Activated CD4-positive, alpha-beta T cell treated with anti-CD3 and anti-CD28 coated beads for 36 hours (primary cell): ENCODE measurements at regions not wholly inside any gene's neighbourhood (a gene's known extent, or its start where the extent isn't known, plus 50 kb on each side); places are given as distances from the start of the nearest gene placed in this dataset. TPM values are rescaled to one million over a fixed set of nuclear protein-coding genes. Genes with fewer than 3 reads are reported as not detected.
"Not testable (repeated sequence)": the region's sequence is repeated elsewhere in the genome, so short reads cannot be mapped to it uniquely, and the experiment has no call there.

Source experiments
- ATAC-seq: fragments of 200-7000 bp; cut with Tn5 transposase; one replicate; pipeline ENCODE4 v1.10.0; 2021; ENCODE audit warnings: mild to moderate bottlenecking, moderate library complexity
- CTCF ChIA-PET: fragments of 350-600 bp; sonication (Branson Sonifier 250); formaldehyde crosslinking; loops from one replicate; lab custom pipeline; 2021; ENCODE audit warnings: antibody characterized with exemption; lab: Charles Lee
- POLR2A ChIA-PET: fragments of 350-600 bp; sonication (Branson Sonifier 250); formaldehyde crosslinking; loops from one replicate; lab custom pipeline; 2021; ENCODE audit warnings: antibody characterized with exemption, inconsistent platforms; lab: Charles Lee
- DNase-seq: peaks from one replicate; pipeline ENCODE4 v3.0.0-alpha.2; 2020
- H3K27ac Mint-ChIP-seq: one replicate; pipeline ENCODE4 v1.8.0; 2021; ENCODE audit warnings: mixed read lengths
- H3K27me3 Mint-ChIP-seq: one replicate; pipeline ENCODE4 v1.8.0; 2021; ENCODE audit warnings: mixed read lengths
- H3K36me3 Mint-ChIP-seq: one replicate; pipeline ENCODE4 v1.8.0; 2021; ENCODE audit warnings: low read depth, mixed read lengths
- H3K4me1 Mint-ChIP-seq: one replicate; pipeline ENCODE4 v1.8.0; 2021; ENCODE audit warnings: mixed read lengths
- H3K4me3 Mint-ChIP-seq: one replicate; pipeline ENCODE4 v1.8.0; 2021; ENCODE audit warnings: mild to moderate bottlenecking, moderate library complexity, mixed read lengths
- H3K9me3 Mint-ChIP-seq: one replicate; pipeline ENCODE4 v1.8.0; 2021; ENCODE audit warnings: low read depth, mixed read lengths
- intact Hi-C, 2 experiments: fragments of 100-400 bp; cut with DNase I in 1 of 2; cut with micrococcal nuclease in 1 of 2; formaldehyde crosslinking; loops; one replicate each; pipeline versions ENCODE4 v1.14.2 to v1.15.1; 2022 to 2024; cut with DNase I, micrococcal nuclease
- microRNA-seq: library from miRNA; unstranded; fragments of <30 nt; microRNA quantifications from one replicate; pipeline ENCODE4 v1.2.0, GENCODE V29; 2021; ENCODE audit warnings: borderline replicate concordance

DNA sequence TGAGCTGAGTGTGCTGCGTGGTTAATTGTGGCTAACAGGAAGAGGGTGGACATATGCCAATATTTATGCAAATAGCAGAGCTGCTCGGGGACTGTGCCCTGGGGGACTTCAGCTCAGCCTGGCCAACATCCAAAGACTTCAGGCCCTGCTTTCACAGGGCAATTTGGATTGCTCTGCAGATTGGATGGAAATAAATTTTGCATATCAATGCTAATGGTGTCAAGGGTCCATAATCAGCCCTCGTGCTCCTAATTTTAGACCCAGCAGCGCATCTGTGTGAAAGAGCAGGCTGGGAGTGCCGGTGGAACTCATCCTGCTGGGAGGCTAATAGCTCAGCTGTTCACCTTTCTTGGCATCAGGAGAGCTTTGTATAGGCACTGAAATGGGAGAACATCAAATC is 270.1 kb downstream of the TCERG1L start:
- POLR2A ChIA-PET: no interaction called here
- ATAC-seq: no peak
- Mint-ChIP-seq H3K36me3 (no peaks in the 10 kb centered on the region), H3K27me3 (no peaks in the 10 kb centered on the region), H3K27ac (no peak overlapping the region), H3K4me1 (no peaks in the 10 kb centered on the region), H3K4me3 (no peak overlapping the region), H3K9me3 (no peaks in the 10 kb centered on the region)
- CTCF ChIA-PET: no interaction called here
- DNase-seq: no peak
- intact Hi-C loops: no loop called here

DNA sequence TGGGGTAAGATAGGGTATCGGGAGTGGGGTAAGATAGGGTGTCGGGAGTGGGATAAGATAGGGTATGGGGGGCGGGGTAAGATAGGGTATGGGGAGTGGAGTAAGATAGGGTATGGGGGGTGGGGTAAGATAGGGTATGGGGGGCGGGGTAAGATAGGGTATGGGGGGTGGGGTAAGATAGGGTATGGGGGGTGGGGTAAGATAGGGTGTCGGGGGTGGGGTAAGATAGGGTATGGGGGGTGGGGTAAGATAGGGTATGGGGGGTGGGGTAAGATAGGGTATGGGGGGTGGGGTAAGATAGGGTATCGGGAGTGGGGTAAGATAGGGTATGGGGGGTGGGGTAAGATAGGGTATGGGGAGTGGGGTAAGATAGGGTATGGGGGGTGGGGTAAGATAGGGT is 269.5 kb downstream of the TCERG1L start:
- H3K27me3 Mint-ChIP-seq, H3K4me1 Mint-ChIP-seq, POLR2A ChIA-PET, H3K4me3 Mint-ChIP-seq, CTCF ChIA-PET, H3K9me3 Mint-ChIP-seq, H3K27ac Mint-ChIP-seq, DNase-seq, ATAC-seq, intact Hi-C loops, H3K36me3 Mint-ChIP-seq: not testable (repeated sequence)

Small RNA genes in the stretch of these regions (microRNA-seq; reads per million reads assigned to microRNA genes)
- gene MIR378C: not detected
